GM12872 (cell line): ENCODE measurements at regions not wholly inside any gene's neighbourhood (a gene's known extent, or its start where the extent isn't known, plus 50 kb on each side); places are given as distances from the start of the nearest gene placed in this dataset.

ENCODE experiments used
- CTCF ChIP-seq: IDR thresholded peaks from 3 replicates; pipeline ENCODE4 v1.5.1; 2011; ENCODE audit warnings: low read depth, mild to moderate bottlenecking, low read length, moderate library complexity; ENCODE audit not compliant: insufficient read depth

DNA sequence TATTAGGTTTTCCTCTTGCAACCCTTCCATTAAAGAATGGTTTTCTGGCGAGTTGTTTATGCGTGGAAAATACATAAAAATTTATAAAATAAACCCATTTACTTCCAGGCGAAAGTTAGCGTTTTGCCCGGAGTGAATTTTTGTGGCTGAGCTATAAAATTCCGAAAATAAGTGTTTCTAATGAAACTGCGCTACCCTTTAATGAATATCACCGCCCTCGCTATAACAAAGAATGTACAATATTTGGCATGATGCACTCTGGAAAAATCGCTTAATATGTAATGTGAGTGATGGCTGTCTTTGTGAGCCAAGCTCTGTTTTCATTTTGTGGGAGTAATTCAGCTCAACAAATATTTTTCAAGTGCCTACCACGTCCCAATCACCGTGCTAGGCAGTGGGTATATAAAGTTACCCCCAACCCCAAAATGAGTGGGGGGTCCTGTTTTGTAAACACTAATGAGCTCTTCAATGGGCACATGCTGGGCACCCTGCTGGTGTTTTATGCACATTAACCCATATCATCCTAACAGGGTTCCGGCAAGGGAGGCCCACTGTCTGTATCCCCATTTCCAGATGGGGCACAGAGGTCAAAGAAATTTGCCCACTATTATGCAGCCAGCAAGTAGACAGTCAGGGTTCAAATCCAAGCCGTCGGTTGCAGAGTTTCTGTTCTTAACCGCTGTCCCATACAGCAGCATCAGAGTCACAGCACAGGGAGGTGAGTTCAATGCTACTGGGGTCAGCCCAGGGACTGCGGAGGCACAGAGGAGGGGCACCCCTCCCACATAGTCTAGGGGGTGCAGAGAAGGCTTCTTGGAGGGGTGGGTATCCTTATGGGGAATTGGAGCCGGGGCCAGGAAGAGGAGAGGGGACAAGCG is 65.7 kb upstream of the STX18 start:
- TF ChIP-seq CTCF: no peak

GRCh38 chr4:4606321-4606720 is 64.5 kb upstream of the STX18 start:
- TF ChIP-seq CTCF: no peak

DNA sequence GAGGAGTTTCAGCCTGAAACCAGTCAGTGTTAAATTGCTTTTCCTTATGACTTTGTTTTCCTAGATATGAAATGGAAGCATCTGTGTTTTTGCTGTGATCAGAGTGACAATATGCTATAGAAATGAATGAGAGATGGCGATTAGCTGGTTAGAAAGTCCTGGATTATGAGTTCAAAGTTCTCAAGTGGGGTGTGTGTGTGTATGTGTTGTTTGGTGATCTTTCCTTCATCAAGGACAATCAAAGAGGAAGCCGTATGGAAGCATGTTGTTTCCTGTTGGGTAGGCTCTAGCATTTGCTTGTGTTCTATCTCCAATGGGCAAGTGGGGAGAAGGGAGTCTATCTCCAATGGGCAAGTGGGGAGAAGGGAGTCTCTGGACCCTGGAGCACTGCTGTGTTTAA is 64.0 kb upstream of the STX18 start:
- no peak for TF ChIP-seq CTCF

DNA sequence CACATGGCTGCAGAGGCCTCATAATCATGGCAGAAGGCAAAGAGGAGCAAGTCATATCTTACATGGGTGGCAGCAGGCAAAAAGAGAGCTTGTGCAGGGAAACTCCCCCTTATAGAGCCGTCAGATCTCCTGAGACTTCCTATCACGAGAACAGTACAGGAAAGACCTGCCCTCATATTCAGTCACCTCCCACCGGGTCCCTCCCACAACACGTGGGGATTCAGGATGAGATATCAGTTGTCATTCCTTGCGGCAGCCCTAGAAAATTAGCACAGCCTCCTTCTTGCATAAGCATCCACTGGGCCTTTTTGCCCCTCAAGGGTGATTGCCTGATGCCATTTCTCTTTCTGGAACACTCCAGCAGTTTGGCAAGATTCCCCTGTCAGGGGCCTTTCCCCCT is 61.7 kb upstream of the STX18 start:
- no peak for TF ChIP-seq CTCF

GRCh38 chr4:4603067-4603466 is 61.2 kb upstream of the STX18 start:
- no peak for TF ChIP-seq CTCF

DNA sequence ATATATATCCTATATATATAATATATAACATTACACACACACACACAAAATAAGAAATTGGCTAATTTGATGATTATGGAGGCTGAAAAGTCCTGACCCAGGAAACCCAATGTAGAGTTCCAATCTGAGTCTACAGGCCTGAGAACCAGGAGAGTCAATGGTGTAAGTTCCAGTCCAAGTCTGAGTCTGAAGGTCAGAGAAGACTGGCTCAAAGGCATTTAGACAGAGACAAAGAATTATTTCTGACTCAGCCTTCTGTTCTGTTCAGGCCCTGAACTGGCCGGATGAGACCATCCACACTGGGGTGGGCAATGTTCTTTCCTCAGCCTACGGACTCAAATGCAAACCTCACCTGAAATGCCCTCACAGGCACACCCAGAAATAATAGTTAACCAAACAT is 60.6 kb upstream of the STX18 start:
- TF ChIP-seq CTCF: no peak

DNA sequence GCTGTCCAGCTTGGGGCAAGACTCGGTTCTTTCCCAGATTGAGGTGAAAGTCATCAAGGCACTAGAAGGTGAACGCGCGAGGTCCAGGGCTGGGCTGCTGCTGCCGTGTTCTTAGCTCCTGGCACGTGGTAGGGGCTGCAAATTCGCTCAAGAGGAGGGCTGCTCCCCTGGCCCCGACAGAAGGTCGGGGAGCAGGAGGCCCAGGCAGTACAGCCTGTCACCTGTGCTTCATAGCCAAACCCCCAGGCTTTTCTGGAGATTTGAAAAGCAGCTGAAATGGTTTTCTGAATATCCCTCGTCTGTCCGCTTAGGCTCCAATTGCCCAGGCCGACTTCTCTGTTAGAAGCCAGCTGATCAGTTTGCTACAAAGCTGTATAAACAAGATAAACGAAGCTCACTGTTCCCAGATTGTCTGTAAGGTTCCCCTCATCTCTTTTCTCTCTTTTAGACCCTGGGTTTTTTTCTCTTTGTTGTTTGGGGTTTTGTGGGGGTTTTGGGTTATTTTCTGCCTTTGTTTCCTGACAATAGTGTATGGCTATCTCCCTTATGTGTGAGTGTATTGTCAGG is 60.0 kb upstream of the STX18 start:
- no peak for TF ChIP-seq CTCF
